Fibroblast of skin of left quadriceps (primary cell): ENCODE measurements at regions not wholly inside any gene's neighbourhood (a gene's known extent, or its start where the extent isn't known, plus 50 kb on each side); places are given as distances from the start of the nearest gene placed in this dataset.

ENCODE experiments used
- DNase-seq, 2 experiments: peaks; one replicate each; pipeline ENCODE4 v3.0.0-alpha.2; 2013; ENCODE audit warnings: low read depth in 2 of 2

DNA sequence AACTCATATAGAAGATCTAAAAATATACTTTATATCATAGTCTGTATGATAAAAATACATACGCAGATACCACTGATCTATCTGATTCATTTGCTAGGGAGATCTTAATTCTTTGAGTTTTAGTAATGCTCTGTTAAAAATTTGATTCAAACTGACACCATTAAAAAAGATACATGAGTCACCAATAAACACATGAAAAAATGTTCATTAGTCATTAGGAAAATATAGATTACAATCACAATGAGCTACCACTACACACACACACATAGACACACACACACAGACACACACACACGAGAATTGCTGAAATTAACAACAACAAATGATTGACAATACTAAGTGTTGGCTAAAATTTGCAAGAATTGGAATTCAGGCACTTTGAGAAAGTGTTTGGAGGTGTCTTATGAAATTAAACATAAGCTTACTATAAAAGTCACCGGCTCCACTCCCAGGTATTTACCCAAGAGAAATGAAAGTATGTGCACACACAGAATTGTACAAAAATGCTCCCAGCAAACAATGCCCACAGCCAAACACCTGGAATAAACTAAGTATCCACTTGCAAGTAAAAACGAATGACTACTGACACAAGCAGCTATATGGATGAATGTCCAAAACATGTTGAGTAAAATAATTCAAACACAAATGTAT is 117.7 kb upstream of the GGTLC1 start:
- DNase-seq = no peak

- no peak for DNase-seq
Measured at GRCh38 chr20:24102749-24103333, 114.3 kb upstream of the GGTLC1 start.

DNA sequence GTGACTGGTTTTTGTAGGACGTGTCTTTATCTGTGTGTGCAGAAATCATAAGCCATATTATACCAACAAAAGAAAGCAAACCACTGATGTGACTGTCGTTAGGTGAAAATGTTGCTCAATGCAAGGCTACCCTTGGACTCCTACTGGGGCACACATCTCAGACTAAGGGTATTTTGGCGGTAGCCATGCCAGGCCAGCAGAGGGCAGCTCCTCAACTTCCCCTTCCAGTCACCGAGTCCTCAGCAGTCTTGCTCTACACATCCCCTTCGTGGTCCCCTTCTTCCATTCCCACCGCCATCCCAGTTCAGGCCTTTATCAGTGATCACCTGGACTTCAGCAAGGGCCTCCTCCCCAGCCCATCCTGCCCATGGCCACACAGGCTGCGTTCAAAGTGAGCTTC is 113.7 kb upstream of the GGTLC1 start:
- DNase-seq = no peak

DNA sequence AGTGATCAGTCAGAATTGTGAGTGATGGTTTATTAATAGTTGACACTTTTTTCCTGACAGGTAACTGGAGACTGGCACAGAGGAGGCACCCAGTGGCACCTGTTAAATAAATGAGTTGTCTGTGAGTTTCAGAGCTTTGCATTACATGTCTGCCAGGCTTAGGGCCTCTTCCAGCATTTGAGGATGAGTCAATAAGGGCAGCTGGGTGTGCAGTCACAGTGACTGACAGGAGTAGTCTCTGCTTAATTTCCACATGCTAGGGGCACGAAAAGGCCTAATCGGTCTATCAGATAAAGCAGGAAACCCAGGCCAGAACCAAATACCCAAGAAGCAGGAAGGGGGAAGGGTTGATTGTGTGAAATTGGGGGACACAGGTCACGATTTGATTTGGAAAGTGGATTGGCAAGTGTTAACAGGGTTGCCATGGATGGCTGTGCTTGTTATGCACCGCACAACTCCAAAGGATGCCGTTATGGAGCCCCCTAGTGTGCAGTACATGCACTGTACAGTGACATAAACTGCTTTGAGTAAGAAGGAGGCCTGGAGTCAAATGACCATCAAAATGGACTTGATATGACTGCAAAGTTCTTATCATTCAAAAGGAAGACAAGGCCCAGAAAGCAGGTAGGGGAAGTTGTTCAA is 111.9 kb upstream of the GGTLC1 start:
- no peak for DNase-seq

DNA sequence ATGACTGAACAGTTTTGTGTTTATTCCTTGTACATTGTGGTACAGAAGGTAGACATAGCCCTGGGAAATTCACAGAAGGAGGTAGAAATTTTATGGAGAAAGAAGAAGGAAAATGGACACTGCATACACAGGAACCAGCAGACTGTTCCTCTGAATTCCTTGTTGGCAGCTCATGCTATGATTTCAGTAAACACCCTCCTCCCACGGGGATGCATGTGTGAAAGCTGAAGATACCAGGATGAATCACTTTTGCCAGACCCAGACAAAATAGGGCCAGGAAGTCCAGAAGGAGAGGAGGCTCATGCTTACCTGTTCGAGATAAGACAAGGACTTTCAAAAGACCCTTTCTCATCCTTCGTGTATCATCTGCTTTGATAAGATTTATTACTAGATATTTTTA is 110.3 kb upstream of the GGTLC1 start:
- no peak for DNase-seq

- no peak for DNase-seq
Measured at GRCh38 chr20:24097506-24098245, 109.1 kb upstream of the GGTLC1 start.

DNA sequence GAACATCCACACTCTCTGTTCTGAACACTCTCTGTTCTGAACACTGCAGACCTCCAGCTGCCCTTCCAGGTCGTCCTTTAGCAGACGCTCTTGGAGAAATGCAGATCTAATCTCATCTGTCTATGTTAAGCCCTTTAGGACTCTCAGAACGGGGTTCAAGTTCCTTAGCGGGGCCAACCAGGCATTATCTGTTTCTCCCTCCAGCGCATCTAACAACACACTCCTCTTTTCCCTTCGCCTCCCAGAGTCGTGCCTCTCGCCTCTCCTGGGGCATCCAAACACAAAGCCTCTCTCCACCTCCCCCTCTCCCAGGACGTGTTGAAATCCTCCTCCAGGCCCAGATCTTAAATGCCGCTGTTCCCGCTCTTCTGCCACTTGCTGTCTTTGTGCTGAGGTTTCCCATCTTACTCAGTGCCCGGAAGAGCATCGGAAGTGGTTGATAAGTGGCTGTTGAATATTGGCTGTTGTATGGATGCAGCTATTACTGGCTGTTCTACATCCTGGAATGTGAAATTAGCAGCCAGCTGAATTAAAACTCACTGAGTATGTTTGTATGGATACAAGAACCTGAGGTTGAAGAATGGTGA is 108.4 kb upstream of the GGTLC1 start:
- DNase-seq = no peak

DNA sequence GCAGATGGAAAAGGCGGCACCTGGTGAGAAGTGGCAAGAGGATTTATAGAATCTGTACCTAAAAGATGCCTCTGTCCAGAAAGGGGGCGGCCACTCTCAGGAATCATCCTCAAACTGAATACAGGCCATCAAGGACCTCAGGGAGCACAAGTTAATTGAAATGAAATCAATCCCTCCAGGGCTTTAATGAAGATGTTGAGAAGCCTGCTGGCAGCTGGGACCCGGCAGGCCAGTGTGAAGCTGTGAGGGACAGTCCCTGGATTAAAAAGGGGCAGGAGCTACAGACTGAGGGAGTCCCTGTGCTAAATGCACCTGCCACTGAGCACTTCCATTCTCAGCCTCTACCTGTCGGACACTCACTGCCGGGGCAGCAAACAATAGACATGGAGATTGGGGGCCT is 107.7 kb upstream of the GGTLC1 start:
- no peak for DNase-seq

DNA sequence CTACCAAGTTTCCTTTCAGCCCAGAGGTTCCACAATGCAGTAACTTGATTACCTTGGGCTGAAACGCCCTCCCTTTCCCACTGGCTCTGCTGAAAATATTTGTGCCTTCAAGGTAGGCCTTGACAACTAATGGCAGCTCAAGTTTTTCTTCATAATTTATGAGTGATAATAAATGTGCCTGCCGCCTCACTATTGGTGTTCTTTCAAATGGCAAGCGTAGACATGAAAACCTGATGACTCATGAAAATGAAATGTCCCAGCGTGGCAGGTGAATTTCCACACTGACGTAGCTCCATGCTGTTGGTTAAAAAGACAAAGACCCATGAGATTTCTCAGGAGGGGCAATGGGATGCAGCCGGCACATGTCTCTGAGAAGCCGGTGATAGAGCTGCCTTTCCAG is 107.2 kb upstream of the GGTLC1 start:
- no peak for DNase-seq

DNA sequence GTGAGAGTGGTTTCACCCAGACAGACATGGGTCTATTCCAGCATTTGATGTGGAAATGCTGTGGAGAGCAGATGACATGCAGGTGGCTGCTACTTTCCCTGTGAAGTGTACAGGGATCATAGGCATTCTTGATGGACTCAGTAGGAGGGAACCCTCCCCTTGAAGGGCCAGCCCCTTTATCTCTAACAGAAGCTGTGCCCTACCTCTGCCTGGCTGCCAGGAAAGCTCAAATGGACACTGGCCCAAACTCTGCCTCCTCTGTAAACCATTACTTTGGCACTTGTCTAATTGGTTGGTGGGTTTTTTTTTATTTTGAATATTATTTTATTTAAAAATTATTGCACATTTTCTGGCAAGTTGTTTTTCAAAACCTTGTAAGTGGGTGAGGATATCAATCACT is 106.7 kb upstream of the GGTLC1 start:
- no peak for DNase-seq

GRCh38 chr20:24089576-24089975 is 101.0 kb upstream of the GGTLC1 start:
- DNase-seq = no peak

- DNase-seq = no peak
Measured at GRCh38 chr20:24086121-24086520, 97.5 kb upstream of the GGTLC1 start.

DNA sequence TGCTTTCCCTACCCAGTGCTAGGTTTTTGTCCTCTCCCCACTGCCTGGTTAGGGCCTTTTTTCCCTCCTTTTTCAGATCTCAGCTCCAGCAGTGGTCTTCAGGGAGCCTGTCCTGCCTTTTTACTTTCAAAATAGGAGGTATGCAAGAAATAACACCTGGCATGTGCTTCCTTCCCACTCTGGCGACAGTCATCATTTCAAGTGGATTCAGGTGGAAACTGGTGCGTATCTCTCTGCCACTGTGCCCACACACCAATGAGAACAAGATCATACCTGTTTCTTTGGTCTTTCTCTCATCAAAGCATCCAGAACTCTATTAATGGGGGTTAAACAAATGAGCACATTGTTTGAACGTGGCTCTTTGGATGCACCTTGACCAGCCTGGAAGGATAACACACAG is 95.7 kb upstream of the GGTLC1 start:
- no peak for DNase-seq

DNA sequence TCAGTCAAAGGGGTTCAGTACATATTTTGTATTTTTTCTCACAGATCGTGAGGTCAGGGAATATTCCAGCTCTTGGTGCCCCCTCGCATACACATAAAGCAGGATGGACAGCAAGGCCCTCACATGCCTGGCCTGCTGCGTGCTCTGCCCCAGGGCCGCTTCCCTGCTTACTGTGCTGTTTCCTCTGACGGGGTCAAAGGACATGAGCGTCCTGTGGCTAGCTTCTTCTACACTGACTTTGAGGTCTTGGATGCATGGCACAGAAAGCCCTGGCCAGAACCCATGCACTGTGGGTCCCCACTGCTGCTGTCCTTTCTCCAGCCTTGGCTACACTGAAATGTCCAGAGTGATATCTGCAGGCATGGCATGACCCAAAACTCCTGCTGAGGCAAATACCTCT is 92.5 kb upstream of the GGTLC1 start:
- DNase-seq = no peak

DNA sequence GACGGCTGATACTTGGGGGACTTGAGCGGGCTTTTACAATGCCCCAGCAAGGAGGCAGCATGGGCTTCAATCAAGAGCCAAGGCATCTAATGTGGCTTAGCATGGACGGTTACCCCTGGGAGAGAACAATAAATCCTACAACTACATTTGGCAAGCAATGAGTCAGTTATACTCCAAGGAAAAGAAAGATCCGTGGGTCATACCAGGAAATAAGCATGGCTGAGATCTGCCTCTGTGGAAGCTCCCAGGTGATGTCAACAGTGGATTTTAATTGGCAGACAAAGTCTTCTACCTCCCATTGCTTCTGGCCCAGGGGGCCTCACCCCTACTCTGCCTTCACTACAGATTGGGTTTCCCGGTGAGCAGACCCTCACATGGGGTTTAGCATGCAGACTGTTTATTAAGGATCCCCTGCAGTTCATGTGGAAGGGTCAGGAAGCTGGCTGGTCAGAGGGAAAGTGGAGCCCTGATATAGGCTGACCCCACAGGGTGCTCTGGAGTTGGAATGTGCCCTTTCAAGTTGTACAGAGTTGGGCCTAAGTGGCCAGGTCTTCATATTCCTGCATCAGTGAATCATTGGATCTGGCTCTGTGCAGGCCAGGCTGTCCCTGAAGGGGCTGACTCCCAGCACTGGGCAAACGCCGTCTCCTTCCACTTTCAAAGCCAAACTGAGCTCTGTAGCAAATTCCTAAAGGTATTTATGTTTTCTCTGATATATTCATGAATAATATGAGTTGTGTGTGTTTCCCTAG is 91.3 kb upstream of the GGTLC1 start:
- DNase-seq = no peak

DNA sequence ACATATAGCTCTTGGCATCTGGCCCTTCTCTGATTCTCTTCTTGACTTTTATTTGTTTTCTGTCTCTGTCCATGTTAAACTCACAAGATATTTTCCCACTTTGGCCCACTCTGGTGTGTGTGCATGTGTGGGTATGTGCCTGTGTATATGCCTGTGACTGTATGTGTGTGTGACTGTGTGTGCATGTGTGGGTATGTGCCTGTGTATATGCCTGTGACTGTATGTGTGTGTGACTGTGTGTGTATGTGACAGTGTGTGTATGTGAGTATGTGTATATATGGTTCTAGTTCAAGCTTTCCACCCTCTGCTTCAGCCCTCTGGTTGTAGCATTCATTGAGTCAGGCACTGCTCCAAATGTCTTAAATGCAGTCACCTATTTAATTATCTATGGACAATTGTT is 88.6 kb upstream of the GGTLC1 start:
- DNase-seq = no peak

DNA sequence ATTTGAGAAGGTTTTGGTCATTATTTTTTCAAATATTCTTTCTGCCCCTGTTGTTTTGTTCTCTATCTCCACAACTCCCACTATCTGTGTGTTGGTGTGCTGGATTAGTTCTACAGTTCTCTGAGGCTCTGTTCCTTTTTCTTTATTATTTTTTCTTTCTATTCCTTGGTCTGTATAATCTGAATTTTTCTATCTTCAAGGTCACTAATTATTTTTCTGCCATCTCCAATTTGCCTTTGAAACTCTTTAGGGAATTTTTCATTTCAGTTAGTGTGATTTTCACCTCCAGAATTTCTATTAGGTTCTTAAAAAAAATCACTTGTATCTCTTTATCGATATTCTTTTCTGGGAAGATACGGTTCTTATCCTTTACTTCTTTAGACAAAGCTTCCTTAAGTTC is 82.1 kb upstream of the GGTLC1 start:
- no peak for DNase-seq

- no peak for DNase-seq
Measured at GRCh38 chr20:24066076-24066700, 77.6 kb upstream of the GGTLC1 start.

- DNase-seq = no peak
Measured at GRCh38 chr20:24064915-24065314, 76.3 kb upstream of the GGTLC1 start.

DNA sequence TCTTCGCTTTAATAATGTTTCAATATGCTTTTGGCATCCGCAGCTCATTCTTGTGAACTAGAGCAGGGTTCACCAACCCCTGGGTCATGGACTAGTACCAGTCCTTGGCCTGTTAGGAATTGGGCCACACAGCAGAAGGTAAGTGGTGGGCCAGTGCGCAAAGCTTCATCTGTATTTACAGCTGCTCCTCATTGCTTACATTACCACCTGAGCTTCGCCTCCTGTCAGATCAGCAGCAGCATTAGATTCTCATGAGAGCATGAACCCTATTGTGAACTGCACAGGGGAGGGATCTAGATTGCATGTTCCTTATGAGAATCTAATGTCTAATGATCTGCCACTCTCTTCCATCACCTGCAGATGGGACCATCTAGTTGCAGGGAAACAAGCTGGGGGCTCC is 75.5 kb upstream of the GGTLC1 start:
- no peak for DNase-seq

DNA sequence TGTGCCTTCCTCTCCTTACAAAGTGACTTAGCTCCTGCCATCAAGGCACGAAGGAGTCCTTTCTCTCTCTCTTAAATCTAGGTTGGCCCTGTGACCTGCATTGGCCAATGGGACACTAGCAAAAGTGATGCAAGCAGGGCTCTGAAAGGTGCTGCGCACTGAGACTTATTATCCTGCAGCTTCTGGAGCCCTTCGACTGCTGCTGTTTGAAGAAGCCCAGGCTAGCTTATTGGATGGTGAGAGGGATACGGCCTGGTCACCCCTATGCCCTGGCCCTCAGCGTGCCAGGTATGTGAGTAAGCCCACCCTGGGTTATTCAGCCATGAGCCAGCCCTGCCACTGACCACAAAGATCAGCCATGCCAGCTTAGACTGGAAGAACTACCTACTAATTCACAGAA is 74.5 kb upstream of the GGTLC1 start:
- DNase-seq = no peak
